ENCODE measurements at regions not wholly inside any gene's neighbourhood (a gene's known extent, or its start where the extent isn't known, plus 50 kb on each side); places are given as distances from the start of the nearest gene placed in this dataset.

- TF ChIP-seq CTCF (IDR thresholded peaks at IDR 0.05; ENCODE audit: low read depth, low read length, poor library complexity, severe bottlenecking) (no peak), EZH2phosphoT487 (IDR thresholded peaks at IDR 0.05; ENCODE audit: borderline replicate concordance, low read length) (no peak)
Measured at GRCh38 chr13:90518417-90518816, 829.1 kb upstream of the MIR17HG start.
